ENCODE measurements at regions not wholly inside any gene's neighbourhood (a gene's known extent, or its start where the extent isn't known, plus 50 kb on each side); places are given as distances from the start of the nearest gene placed in this dataset.

- in situ Hi-C loops (cut with HindIII; ENCODE audit: low sequenced_read_pairs), result no loop called here
- DNase-seq (ENCODE audit: low read depth, low spot score), result peak; percentile 61
- no peak overlapping the region for H3K4me3 ChIP-seq (ENCODE audit: low read depth, low read length)
- TF ChIP-seq CTCF (IDR thresholded peaks at IDR 0.05; ENCODE audit: low read depth, low read length), result peak; percentile 75
These were observed 439.8 kb downstream of the SOX9 start for GRCh38 chr17:72560303-72561247.

GRCh38 chr17:72561266-72561665, 440.4 kb downstream of the SOX9 start:
- no peak overlapping the region for H3K4me3 ChIP-seq (ENCODE audit: low read depth, low read length)
- TF ChIP-seq CTCF (IDR thresholded peaks at IDR 0.05; ENCODE audit: low read depth, low read length), result no peak
- in situ Hi-C loops (cut with HindIII; ENCODE audit: low sequenced_read_pairs), result no loop called here
- no peak for DNase-seq (ENCODE audit: low read depth, low spot score)

- no peak for TF ChIP-seq CTCF (IDR thresholded peaks at IDR 0.05; ENCODE audit: low read depth, low read length)
- DNase-seq (ENCODE audit: low read depth, low spot score), result no peak
- in situ Hi-C loops (cut with HindIII; ENCODE audit: low sequenced_read_pairs), result no loop called here
These were observed 440.9 kb downstream of the SOX9 start for GRCh38 chr17:72561680-72562079.

GRCh38 chr17:72562615-72563188, 441.9 kb downstream of the SOX9 start:
- H3K4me3 ChIP-seq (ENCODE audit: low read depth, low read length), result no peak overlapping the region
- no peak for TF ChIP-seq CTCF (IDR thresholded peaks at IDR 0.05; ENCODE audit: low read depth, low read length)
- DNase-seq (ENCODE audit: low read depth, low spot score), result no peak
- in situ Hi-C loops (cut with HindIII; ENCODE audit: low sequenced_read_pairs), result no loop called here

More at GRCh38 chr17:72561680-72562079, 440.9 kb downstream of the SOX9 start:
- H3K4me3 ChIP-seq (ENCODE audit: low read depth, low read length), result no peak overlapping the region

- DNase-seq (ENCODE audit: low read depth, low spot score), result no peak
- in situ Hi-C loops (cut with HindIII; ENCODE audit: low sequenced_read_pairs), result no loop called here
- no peak overlapping the region for H3K4me3 ChIP-seq (ENCODE audit: low read depth, low read length)
- TF ChIP-seq CTCF (IDR thresholded peaks at IDR 0.05; ENCODE audit: low read depth, low read length), result no peak
These were observed 443.1 kb downstream of the SOX9 start for GRCh38 chr17:72563952-72564351.

GRCh38 chr17:72565006-72565405, 444.2 kb downstream of the SOX9 start:
- DNase-seq (ENCODE audit: low read depth, low spot score), result no peak
- H3K4me3 ChIP-seq (ENCODE audit: low read depth, low read length), result no peak overlapping the region
- in situ Hi-C loops (cut with HindIII; ENCODE audit: low sequenced_read_pairs), result no loop called here
- no peak for TF ChIP-seq CTCF (IDR thresholded peaks at IDR 0.05; ENCODE audit: low read depth, low read length)
